HG02759 (cell line): ENCODE measurements at regions not wholly inside any gene's neighbourhood (a gene's known extent, or its start where the extent isn't known, plus 50 kb on each side); places are given as distances from the start of the nearest gene placed in this dataset.
"Not testable (repeated sequence)": the region's sequence is repeated elsewhere in the genome, so short reads cannot be mapped to it uniquely, and the experiment has no call there.

ENCODE experiments used
- ATAC-seq: cut with Tn5 transposase; IDR thresholded peaks from one replicate; pipeline ENCODE4 v1.9.1; 2021; ENCODE audit warnings: mild to moderate bottlenecking, moderate library complexity; ENCODE audit not compliant: unreplicated experiment

- not testable (repeated sequence) for ATAC-seq
Observed at GRCh38 chr4:102397056-102397455, 51.8 kb upstream of the SLC39A8 start.

DNA sequence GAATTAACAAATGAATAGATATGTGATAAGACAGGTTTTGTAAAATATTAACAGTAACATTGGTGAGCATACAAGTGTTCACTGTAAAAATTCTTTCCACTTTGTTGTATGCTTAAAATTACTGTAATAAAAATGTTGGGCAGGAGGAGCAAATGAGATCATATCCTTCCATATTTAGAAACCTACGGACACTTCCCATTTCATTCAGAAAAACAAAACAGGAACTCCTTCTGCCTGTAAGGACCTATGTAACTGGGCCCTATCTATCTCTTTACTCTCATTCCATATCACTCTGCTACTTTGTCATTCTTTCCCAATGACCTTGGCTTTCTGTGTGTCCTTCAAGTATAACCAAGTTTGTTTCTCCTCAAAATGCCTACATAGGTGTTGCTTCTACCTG, 53.7 kb upstream of the SLC39A8 start:
- ATAC-seq, result no peak

- no peak for ATAC-seq
Observed at GRCh38 chr4:102400898-102401297, 55.6 kb upstream of the SLC39A8 start.

- ATAC-seq, result no peak
Observed at GRCh38 chr4:102402223-102402622, 56.9 kb upstream of the SLC39A8 start.

DNA sequence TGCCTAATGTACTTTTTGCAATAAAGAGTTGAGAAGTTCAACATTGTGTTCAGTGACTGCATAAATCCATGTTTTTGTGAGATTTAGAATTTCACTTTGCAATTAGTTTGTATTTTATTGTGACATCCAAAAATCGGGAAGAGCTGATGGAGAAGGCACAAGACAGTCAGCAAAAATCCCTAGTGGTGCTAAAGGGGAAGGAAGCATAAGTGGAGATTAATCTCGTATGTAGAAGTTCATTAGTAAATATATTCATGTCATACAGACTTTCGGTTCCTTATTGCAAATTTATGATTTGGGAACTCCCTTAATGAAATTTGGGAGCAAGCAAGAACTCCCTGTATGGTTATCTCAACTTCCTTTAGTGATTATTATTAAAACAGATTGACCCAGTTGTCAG, 57.8 kb upstream of the SLC39A8 start:
- no peak for ATAC-seq

DNA sequence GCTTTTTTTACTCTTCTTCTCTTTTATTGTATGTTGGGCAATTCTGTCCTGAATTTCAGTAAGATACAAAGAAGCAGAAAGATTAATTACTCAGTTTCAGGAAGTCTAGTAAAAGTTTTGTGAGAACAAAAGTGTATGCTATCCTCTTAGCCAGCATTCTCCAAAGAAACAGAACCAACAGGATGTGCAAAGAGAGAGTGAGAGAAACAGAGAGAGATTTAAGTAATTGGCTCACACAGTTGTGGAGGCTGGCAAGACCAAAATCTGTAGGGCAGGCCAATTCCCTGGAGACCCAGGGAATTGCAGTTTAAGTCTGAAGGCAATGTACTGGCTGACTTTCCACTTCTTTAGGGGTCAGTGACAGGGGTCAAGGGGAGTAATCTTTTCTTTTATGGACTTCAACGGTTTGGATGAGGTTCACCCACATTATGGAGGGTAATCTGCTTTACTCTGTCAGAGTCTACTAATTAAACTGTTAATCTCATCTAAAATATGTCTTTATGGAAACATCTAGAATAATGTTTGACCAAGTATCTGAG, 59.2 kb upstream of the SLC39A8 start:
- no peak for ATAC-seq

DNA sequence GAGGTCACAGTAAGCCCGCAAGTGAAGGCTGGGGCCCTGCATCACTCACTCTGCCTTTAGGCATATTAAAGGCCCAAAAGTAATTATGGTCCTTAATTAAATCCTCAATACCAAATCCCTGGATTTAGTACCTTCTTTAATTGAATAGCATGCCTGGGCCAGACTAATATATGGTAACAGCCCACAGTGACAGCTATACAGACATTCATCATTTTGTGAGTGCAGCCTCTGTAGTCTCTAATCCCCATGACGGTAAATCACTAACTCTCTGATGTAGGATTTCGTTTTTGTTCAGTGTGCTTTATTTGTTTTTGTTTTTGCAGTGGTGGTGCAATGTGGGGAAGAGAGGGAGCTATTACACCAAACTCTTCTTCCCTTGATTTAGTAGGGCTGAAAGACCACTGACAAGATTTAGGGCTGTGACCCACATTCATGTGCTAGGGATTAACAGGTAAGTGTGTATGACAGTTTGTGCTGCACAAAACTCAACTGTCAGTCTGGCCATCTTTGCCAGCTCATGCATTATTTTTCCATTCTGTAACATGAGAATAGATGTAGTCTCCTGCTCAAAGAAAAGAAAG, 60.6 kb upstream of the SLC39A8 start:
- ATAC-seq, result no peak

GRCh38 chr4:102410884-102411283, 65.6 kb upstream of the SLC39A8 start:
- ATAC-seq, result not testable (repeated sequence)

DNA sequence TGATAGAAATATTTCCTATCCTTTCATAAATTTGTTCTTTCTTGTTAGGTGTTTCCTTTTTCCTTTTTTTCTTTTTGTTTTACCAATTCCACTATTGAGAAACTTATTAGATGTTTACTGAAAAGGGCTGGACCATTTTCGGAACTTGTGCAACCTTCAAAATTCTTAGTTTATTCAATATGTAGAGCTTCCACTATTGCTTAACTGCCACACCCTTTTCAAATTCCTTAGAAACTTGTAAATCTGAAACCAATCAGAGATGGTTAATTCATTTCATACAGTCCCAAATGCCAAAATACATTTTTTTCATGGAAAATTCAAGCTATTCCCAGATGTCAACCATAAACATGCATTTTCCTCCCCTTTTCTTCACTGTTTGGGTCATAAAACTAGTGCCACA, 66.1 kb upstream of the SLC39A8 start:
- ATAC-seq, result no peak

DNA sequence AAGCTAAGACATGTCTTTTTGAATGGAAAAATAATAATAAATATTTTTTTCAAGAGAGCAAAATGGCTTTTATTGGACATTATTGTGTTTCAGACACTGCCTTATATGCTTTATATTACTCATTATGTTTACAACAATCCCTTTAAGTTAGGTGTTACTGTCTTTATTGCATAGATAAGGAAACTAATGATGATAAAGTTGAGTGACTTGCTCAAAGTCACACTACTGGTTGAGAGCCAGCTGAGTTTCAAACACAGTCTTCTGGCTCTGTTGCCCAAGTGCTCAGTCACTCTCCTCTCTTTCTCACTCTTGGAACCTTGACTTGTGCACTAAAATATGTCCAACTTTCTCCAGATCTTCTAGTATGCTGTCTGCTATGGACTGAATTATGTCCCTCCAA, 71.5 kb upstream of the SLC39A8 start:
- ATAC-seq, result no peak

GRCh38 chr4:102420563-102421398, 75.5 kb upstream of the SLC39A8 start:
- ATAC-seq, result no peak

GRCh38 chr4:102422843-102423242, 77.6 kb upstream of the SLC39A8 start:
- ATAC-seq, result no peak

GRCh38 chr4:102423375-102423774, 77.8 kb upstream of the NFKB1 start:
- no peak for ATAC-seq

GRCh38 chr4:102427371-102427998, 73.7 kb upstream of the NFKB1 start:
- ATAC-seq, result no peak

DNA sequence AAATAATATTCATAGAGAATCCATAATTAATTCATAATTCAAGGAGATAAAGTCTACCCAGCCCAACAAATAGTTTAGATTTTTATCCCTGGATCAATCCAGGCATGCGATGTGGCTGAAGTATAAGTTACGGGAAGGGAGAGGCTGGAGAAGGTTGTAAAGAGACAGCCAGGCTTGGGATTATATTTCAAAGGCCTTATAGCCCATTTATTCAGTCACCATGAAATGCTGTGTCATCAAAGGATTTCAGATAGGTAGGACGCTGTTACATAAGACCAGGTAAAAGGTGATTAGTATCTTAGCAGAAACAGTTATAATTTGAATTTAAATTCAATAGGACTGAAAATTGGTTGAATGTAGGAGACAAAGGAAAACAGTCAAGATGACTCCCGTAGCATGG, 73.0 kb upstream of the NFKB1 start:
- no peak for ATAC-seq

- no peak for ATAC-seq
Observed at GRCh38 chr4:102429553-102429952, 71.6 kb upstream of the NFKB1 start.

DNA sequence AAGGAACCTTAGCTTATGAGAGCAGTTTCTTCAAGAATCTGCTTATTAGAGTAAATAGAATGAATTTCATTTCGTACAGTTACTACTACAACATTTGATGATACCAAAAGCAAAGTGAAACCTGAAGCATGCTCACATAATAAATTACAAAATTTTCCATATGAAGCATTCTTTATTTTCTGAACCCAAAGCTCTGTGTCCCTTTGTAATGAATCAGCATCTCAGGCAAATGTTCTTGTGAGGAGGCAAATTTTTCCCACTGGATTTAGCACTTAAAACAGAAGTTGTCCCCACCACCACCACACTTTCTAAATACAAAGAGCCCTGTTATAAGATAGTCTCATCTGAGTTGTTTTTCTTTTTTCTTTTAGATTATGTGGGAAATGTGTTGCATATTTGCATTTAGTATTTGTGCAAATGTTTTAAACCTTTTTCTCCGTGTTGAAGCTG, 70.7 kb upstream of the NFKB1 start:
- ATAC-seq, result no peak

GRCh38 chr4:102431608-102431961, 69.6 kb upstream of the NFKB1 start:
- ATAC-seq, result no peak

- ATAC-seq, result no peak
Observed at GRCh38 chr4:102437111-102437510, 64.0 kb upstream of the NFKB1 start.

DNA sequence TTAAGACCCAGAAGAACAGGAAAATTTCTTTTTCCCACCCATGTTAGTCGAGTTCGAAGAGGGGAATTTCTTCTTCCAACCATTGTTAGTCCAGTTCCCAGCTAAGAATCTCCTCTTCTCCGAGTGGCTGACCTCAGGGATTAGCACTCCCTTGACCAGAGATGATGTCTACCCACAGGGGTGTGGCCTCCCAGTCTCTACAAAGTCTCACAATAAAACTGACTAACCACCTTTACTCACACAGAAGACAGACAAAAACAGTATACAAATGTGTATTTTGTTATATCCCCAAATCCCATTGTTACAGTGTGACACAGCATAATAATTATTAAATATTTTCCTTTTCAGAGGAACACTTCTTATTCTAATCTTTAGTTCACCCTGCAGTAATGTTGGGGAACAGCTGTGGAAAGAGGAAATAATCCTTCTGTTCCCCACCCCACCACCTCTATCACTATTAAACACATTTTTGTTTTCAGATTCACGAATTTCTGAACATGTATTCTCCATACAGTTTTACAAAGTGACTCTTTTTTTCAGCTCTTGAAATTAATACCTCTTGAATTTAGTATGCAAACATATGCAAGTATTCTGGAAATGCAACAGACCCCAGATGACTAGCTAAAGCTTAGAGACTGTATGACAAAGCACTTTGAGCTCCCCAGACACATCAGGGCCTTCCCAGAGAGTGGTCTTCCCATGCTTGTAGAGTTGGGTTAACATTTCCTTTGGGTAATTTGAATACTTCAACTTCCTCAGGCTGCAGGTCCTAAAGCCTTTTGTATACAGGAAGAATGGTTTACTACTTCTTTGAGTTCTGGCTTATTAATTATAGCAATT, 62.5 kb upstream of the NFKB1 start:
- no peak for ATAC-seq

GRCh38 chr4:102439236-102439614, 61.9 kb upstream of the NFKB1 start:
- no peak for ATAC-seq
